Suprapubic skin (tissue), 4 donors: ENCODE measurements at regions not wholly inside any gene's neighbourhood (a gene's known extent, or its start where the extent isn't known, plus 50 kb on each side); places are given as distances from the start of the nearest gene placed in this dataset.

Source experiments
- DNase-seq, 2 donors: peaks; one replicate each; pipeline ENCODE4 v3.0.0-alpha.2; 2019; ENCODE audit warnings: low spot score in 2 of 2
- H3K27ac ChIP-seq: fragments of 200-600 bp; sonication (generic); one replicate; pipeline ENCODE4 v1.5.1; 2019
- H3K27me3 ChIP-seq: fragments of 200-600 bp; sonication (generic); one replicate; pipeline ENCODE4 v1.5.1; 2019
- H3K36me3 ChIP-seq: fragments of 200-600 bp; sonication (generic); one replicate; pipeline ENCODE4 v1.5.1; 2019
- H3K4me1 ChIP-seq: fragments of 200-600 bp; sonication (generic); one replicate; pipeline ENCODE4 v1.5.1; 2019
- H3K4me3 ChIP-seq: fragments of 200-600 bp; sonication (generic); one replicate; pipeline ENCODE4 v1.5.1; 2019; ENCODE audit warnings: mild to moderate bottlenecking
- H3K9me3 ChIP-seq: fragments of 200-600 bp; sonication (generic); one replicate; pipeline ENCODE4 v1.5.1; 2019
- CTCF ChIP-seq, 2 donors: fragments of 200-600 bp in 1 of 2; fragments of 450-650 bp in 1 of 2; sonication (generic) in 1 of 2; IDR thresholded peaks; one replicate each; pipeline ENCODE4 v1.5.1; 2016 to 2019; ENCODE audit warnings: antibody characterized with exemption in 2 of 2, mild to moderate bottlenecking in 1 of 2, moderate library complexity in 1 of 2
- EP300 ChIP-seq: sonication (generic); formaldehyde crosslinking; IDR thresholded peaks from one replicate; pipeline ENCODE4 v1.6.1; 2017; ENCODE audit warnings: antibody characterized with exemption
- POLR2A ChIP-seq, 2 donors: fragments of 450-650 bp; IDR thresholded peaks; one replicate each; pipeline ENCODE4 v1.6.1; 2017; ENCODE audit warnings: antibody characterized with exemption in 2 of 2, mild to moderate bottlenecking in 2 of 2, moderate library complexity in 2 of 2
- POLR2AphosphoS5 ChIP-seq, 3 donors: sonication (generic); formaldehyde crosslinking; IDR thresholded peaks; one replicate each; pipeline ENCODE4 v1.6.1; 2017; ENCODE audit warnings: antibody characterized with exemption in 3 of 3
- WGBS: methylation state at CpG from one replicate; pipeline ENCODE4 v1.1.5; 2018; 5-methylcytosine and 5-hydroxymethylcytosine counted together

- 61% methylated on average over 3 of the region's 3 CpGs for WGBS
- Histone ChIP-seq H3K4me1 (no peaks in the 10 kb centered on the region), H3K27me3 (peaks cover 6% of the 10 kb centered on the region), H3K36me3 (no peaks in the 10 kb centered on the region), H3K4me3 (no peak overlapping the region), H3K9me3 (no peaks in the 10 kb centered on the region), H3K27ac (no peak overlapping the region)
- DNase-seq, result no peak
- TF ChIP-seq POLR2A (IDR thresholded peaks at IDR 0.05) (no peak), CTCF (IDR thresholded peaks at IDR 0.05) (no peak), POLR2AphosphoS5 (IDR thresholded peaks at IDR 0.05) (no peak), EP300 (no peak)
Measured at GRCh38 chr11:112467721-112468120, 207.1 kb upstream of the PLET1 start.

- H3K27me3 ChIP-seq, result peaks cover 9% of the 10 kb centered on the region
- no peaks in the 10 kb centered on the region for H3K4me1 ChIP-seq
- no peak overlapping the region for H3K27ac ChIP-seq
- H3K4me3 ChIP-seq, result no peak overlapping the region
- WGBS, result 89% methylated on average over 4 of the region's 4 CpGs
- TF ChIP-seq CTCF (IDR thresholded peaks at IDR 0.05) (no peak), POLR2AphosphoS5 (IDR thresholded peaks at IDR 0.05) (no peak), EP300 (no peak), POLR2A (IDR thresholded peaks at IDR 0.05) (no peak)
- no peaks in the 10 kb centered on the region for H3K9me3 ChIP-seq
- H3K36me3 ChIP-seq, result no peaks in the 10 kb centered on the region
- DNase-seq, result no peak
Measured at GRCh38 chr11:112469376-112469775, 208.7 kb upstream of the PLET1 start.

GRCh38 chr11:112470355-112470754, 209.7 kb upstream of the PLET1 start:
- Histone ChIP-seq H3K4me3 (no peak overlapping the region), H3K36me3 (no peaks in the 10 kb centered on the region), H3K27me3 (peaks cover 7% of the 10 kb centered on the region), H3K4me1 (no peaks in the 10 kb centered on the region), H3K9me3 (no peaks in the 10 kb centered on the region), H3K27ac (no peak overlapping the region)
- TF ChIP-seq EP300 (no peak), POLR2A (IDR thresholded peaks at IDR 0.05) (no peak), POLR2AphosphoS5 (IDR thresholded peaks at IDR 0.05) (no peak), CTCF (IDR thresholded peaks at IDR 0.05) (no peak)
- DNase-seq, result no peak
- WGBS, result 88% methylated on average over 4 of the region's 4 CpGs

- 47% methylated on average over 5 of the region's 5 CpGs for WGBS
- Histone ChIP-seq H3K27me3 (peaks cover 15% of the 10 kb centered on the region), H3K9me3 (no peaks in the 10 kb centered on the region), H3K27ac (no peak overlapping the region), H3K36me3 (no peaks in the 10 kb centered on the region), H3K4me1 (no peaks in the 10 kb centered on the region), H3K4me3 (no peak overlapping the region)
- TF ChIP-seq POLR2A (IDR thresholded peaks at IDR 0.05) (no peak), EP300 (no peak), CTCF (IDR thresholded peaks at IDR 0.05) (no peak), POLR2AphosphoS5 (IDR thresholded peaks at IDR 0.05) (no peak)
- DNase-seq, result no peak
Measured at GRCh38 chr11:112471731-112472130, 211.1 kb upstream of the PLET1 start.

GRCh38 chr11:112477152-112477551, 216.5 kb upstream of the PLET1 start:
- H3K27me3 ChIP-seq, result peaks cover 16% of the 10 kb centered on the region
- H3K9me3 ChIP-seq, result no peaks in the 10 kb centered on the region
- H3K4me3 ChIP-seq, result no peak overlapping the region
- DNase-seq, result no peak
- 88% methylated on average over 2 of the region's 2 CpGs for WGBS
- TF ChIP-seq POLR2A (IDR thresholded peaks at IDR 0.05) (no peak), POLR2AphosphoS5 (IDR thresholded peaks at IDR 0.05) (no peak), EP300 (no peak), CTCF (IDR thresholded peaks at IDR 0.05) (no peak)
- H3K4me1 ChIP-seq, result peaks cover 3% of the 10 kb centered on the region
- H3K36me3 ChIP-seq, result no peaks in the 10 kb centered on the region
- H3K27ac ChIP-seq, result no peak overlapping the region
